Smooth muscle cell (in vitro differentiated cells): ENCODE measurements at regions not wholly inside any gene's neighbourhood (a gene's known extent, or its start where the extent isn't known, plus 50 kb on each side); places are given as distances from the start of the nearest gene placed in this dataset.

ENCODE experiments used
- DNase-seq: peaks from one replicate; lab custom pipeline; 2025; ENCODE audit not compliant: unreplicated experiment; lab: John Stamatoyannopoulos, UW
- H2AFZ ChIP-seq: fragments of 200-600 bp; sonication (generic); 2 replicates; pipeline ENCODE4 v1.6.0; 2016; ENCODE audit warnings: antibody characterized with exemption, low read depth, mild to moderate bottlenecking
- H3F3A ChIP-seq: fragments of 200-600 bp; sonication (generic); 2 replicates; pipeline ENCODE4 v1.6.0; 2017; ENCODE audit warnings: antibody characterized with exemption, low read depth
- H3K27ac ChIP-seq: fragments of 200-600 bp; sonication (generic); 2 replicates; pipeline ENCODE4 v1.5.1; 2016; ENCODE audit warnings: low read depth, mild to moderate bottlenecking
- H3K27me3 ChIP-seq: fragments of 200-600 bp; sonication (generic); 2 replicates; pipeline ENCODE4 v1.6.1; 2016; ENCODE audit warnings: low read depth, mild to moderate bottlenecking
- H3K36me3 ChIP-seq: fragments of 200-600 bp; sonication (generic); 2 replicates; pipeline ENCODE4 v1.5.1; 2016; ENCODE audit warnings: low read depth
- H3K4me1 ChIP-seq: fragments of 200-600 bp; sonication (generic); 2 replicates; pipeline ENCODE4 v1.5.1; 2016; ENCODE audit warnings: low read depth
- H3K4me2 ChIP-seq: fragments of 200-600 bp; sonication (generic); 2 replicates; pipeline ENCODE4 v1.6.0; 2016; ENCODE audit warnings: mild to moderate bottlenecking
- H3K4me3 ChIP-seq: fragments of 200-600 bp; sonication (generic); 2 replicates; pipeline ENCODE4 v1.5.1; 2016; ENCODE audit warnings: mild to moderate bottlenecking
- H3K79me2 ChIP-seq: fragments of 200-600 bp; sonication (generic); 2 replicates; pipeline ENCODE4 v1.6.0; 2016; ENCODE audit warnings: low read depth, mild to moderate bottlenecking
- H3K9ac ChIP-seq: fragments of 200-600 bp; sonication (generic); 2 replicates; pipeline ENCODE4 v1.6.0; 2016; ENCODE audit warnings: low read depth
- H3K9me3 ChIP-seq: fragments of 200-600 bp; sonication (generic); replicated peaks from 2 replicates; pipeline ENCODE4 v1.5.1; 2016; ENCODE audit warnings: low read depth
- H4K20me1 ChIP-seq: fragments of 200-600 bp; sonication (generic); 2 replicates; pipeline ENCODE4 v1.6.0; 2016; ENCODE audit warnings: low read depth
- WGBS: methylation state at CpG from one replicate; pipeline ENCODE4 v1.1.7; 2016; ENCODE audit warnings: low lambda C conversion rate; 5-methylcytosine and 5-hydroxymethylcytosine counted together
- TF ChIP-seq, protein P1 (sequence below): fragments of 200-600 bp; sonication (generic); IDR thresholded peaks from 2 replicates; pipeline ENCODE4 v1.5.1; 2017; ENCODE audit warnings: borderline replicate concordance, mild to moderate bottlenecking, antibody characterized with exemption; ENCODE audit not compliant: insufficient read depth, poor library complexity, severe bottlenecking

DNA sequence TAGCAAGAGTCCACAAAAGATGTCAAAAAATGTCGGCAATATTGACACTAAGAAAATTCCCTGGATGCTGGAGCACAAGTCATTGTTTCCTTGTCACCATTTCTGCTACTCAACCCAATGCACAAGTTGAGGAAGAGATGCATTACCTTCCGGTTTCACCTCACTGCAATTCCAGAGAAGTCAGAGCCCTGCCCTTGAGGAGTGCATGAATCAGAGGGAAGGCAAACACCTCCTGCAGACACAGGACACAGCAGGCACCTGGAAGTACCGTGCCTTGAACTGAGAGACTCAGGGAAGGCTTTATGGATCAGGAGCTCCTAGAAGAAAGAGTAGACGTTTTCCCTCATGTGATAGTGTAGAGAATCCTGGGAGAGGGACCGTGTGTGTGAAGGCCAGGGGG lies 62.7 kb upstream of the ARL4C start:
- 84% methylated on average over 5 of the region's 5 CpGs for WGBS
- TF ChIP-seq, protein P1, sequence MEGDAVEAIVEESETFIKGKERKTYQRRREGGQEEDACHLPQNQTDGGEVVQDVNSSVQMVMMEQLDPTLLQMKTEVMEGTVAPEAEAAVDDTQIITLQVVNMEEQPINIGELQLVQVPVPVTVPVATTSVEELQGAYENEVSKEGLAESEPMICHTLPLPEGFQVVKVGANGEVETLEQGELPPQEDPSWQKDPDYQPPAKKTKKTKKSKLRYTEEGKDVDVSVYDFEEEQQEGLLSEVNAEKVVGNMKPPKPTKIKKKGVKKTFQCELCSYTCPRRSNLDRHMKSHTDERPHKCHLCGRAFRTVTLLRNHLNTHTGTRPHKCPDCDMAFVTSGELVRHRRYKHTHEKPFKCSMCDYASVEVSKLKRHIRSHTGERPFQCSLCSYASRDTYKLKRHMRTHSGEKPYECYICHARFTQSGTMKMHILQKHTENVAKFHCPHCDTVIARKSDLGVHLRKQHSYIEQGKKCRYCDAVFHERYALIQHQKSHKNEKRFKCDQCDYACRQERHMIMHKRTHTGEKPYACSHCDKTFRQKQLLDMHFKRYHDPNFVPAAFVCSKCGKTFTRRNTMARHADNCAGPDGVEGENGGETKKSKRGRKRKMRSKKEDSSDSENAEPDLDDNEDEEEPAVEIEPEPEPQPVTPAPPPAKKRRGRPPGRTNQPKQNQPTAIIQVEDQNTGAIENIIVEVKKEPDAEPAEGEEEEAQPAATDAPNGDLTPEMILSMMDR, result no peak
- no peak overlapping the region for H3K9ac ChIP-seq
- no peak overlapping the region for H3K4me2 ChIP-seq
- no peak overlapping the region for H2AFZ ChIP-seq
- H3K9me3 ChIP-seq, result no peaks in the 10 kb centered on the region
- no peaks in the 10 kb centered on the region for H3K36me3 ChIP-seq
- no peaks in the 10 kb centered on the region for H3K27me3 ChIP-seq
- no peak overlapping the region for H3K27ac ChIP-seq
- no peaks in the 10 kb centered on the region for H3F3A ChIP-seq
- no peak for DNase-seq
- H3K4me1 ChIP-seq, result peaks cover 2% of the 10 kb centered on the region
- no peaks in the 10 kb centered on the region for H3K79me2 ChIP-seq
- no peak overlapping the region for H3K4me3 ChIP-seq
- no peaks in the 10 kb centered on the region for H4K20me1 ChIP-seq

DNA sequence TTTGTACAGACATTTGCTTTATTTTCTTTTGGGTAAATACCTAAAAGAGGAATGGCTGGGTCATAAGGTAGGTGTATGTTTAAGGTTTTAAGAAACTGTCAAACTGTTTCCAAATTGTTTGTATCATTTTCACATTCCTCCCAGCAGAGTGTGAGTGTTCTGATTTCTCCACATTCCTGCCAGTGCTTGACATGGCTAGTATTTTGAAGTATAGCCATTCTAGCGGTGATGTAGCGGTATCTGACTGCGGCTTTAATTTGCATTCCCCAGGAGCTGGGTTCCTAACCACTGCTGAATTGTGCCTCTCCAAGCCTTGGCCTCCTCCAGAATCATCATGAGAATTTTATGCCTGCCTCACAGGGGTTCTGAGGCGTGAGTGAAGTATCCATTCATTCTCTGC lies 61.8 kb upstream of the ARL4C start:
- H4K20me1 ChIP-seq, result no peaks in the 10 kb centered on the region
- 99% methylated on average over 4 of the region's 4 CpGs for WGBS
- H3K9ac ChIP-seq, result no peak overlapping the region
- no peaks in the 10 kb centered on the region for H3K4me1 ChIP-seq
- H3K79me2 ChIP-seq, result no peaks in the 10 kb centered on the region
- no peak overlapping the region for H3K27ac ChIP-seq
- no peak overlapping the region for H2AFZ ChIP-seq
- H3K27me3 ChIP-seq, result no peaks in the 10 kb centered on the region
- H3K9me3 ChIP-seq, result no peaks in the 10 kb centered on the region
- H3K4me2 ChIP-seq, result no peak overlapping the region
- H3K4me3 ChIP-seq, result no peak overlapping the region
- TF ChIP-seq, protein P1, result no peak
- no peaks in the 10 kb centered on the region for H3K36me3 ChIP-seq
- no peak for DNase-seq
- no peaks in the 10 kb centered on the region for H3F3A ChIP-seq

DNA sequence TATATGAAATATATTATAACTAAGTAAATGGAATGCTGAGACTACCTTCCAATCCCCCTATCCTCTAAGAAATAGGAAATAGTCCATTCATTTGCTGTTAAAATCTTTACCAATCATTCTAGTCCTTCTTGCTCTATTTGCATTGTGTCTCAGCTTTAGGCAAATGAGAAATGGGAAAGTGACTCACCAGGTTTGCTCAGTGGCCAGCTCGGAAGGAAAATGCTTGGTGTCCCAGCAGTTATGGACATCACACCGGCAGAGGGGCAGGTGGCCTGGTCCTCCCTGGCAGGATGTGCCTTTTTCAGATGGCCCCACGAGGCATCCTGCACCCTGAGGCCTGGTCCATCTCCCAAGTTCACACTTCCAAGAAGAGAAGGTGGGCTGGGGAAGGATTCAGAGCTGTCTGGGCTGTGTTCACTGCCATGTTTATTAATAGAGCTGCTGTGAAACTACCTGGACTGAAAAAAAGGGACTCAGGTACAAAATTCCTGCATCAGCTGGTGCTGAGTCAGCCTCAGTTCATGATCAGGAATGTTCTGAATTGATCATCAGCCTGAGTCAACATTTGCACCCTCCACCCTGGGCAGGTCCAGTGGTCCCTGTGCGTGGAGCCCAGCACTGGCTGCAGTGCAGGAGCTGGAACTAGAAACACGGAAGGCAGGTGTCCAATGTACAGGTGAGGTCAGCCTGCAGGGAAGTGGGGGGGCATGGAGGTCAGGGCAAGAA lies 60.1 kb upstream of the ARL4C start:
- no peaks in the 10 kb centered on the region for H3K27me3 ChIP-seq

More for the DNA sequence above, 60.1 kb upstream of the ARL4C start:
- no peak overlapping the region for H2AFZ ChIP-seq
- H3K79me2 ChIP-seq, result no peaks in the 10 kb centered on the region
- no peaks in the 10 kb centered on the region for H4K20me1 ChIP-seq
- no peaks in the 10 kb centered on the region for H3K4me1 ChIP-seq
- no peak overlapping the region for H3K27ac ChIP-seq
- WGBS, result 75% methylated on average over 5 of the region's 5 CpGs
- H3F3A ChIP-seq, result no peaks in the 10 kb centered on the region
- no peak overlapping the region for H3K4me3 ChIP-seq
- TF ChIP-seq, protein P1, result no peak
- H3K4me2 ChIP-seq, result no peak overlapping the region
- H3K9me3 ChIP-seq, result no peaks in the 10 kb centered on the region
- no peak overlapping the region for H3K9ac ChIP-seq
- no peaks in the 10 kb centered on the region for H3K36me3 ChIP-seq
- no peak for DNase-seq
